NCI-H82 (cell line): ENCODE measurements at regions not wholly inside any gene's neighbourhood (a gene's known extent, or its start where the extent isn't known, plus 50 kb on each side); places are given as distances from the start of the nearest gene placed in this dataset.

Experiments
- DNase-seq: peaks from one replicate; lab custom pipeline; 2025; lab: John Stamatoyannopoulos, UW

DNA sequence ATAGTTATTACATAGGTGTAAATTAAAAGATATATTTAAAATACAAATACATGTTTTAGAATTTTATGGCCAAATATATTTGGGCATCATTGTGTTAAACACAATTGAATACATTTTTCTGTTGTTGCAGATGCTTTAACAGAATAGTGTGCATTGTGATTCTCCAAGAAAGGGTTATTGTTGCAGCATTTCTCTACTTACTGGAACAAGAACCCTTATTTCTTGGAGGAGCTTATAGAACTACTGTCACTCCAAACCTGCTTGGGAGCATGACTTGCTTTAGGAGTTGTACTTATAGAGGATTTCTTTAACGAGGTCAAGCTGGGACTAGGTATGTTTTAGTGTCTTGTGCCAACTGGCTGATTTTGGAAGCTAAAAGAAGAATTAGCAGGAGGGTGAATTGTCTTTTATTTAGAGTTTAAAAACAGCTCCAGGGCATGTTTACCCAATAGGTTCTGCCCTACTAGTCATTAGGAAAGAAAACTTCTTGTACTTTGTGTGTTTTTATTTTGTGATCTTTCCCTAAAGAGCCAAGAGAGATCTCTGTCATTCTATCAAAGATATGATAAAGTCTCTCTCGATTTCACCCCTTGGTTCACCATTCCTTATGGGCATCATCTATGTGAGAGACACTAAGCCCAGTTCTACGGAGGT lies 279.8 kb upstream of the SALL1 start:
- no peak for DNase-seq

DNA sequence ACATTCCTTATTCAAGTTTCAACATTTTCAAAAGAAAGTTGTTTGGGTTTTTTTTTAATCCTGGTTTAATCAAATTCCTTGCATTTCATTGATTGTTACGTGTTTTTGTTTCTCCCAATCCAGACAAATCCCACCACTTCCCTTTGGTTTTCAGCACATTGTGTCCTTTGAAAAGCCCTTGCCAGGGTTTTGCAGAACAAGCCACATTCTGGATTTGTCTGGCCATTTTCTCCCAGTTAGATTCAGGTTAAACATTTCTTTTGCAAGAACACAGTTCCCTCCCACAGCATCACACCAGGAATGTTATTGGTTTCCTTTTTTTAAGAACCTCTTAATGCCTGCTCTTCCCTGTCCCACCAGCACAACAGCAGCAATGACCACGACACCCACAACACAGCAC lies 278.0 kb upstream of the SALL1 start:
- no peak for DNase-seq

DNA sequence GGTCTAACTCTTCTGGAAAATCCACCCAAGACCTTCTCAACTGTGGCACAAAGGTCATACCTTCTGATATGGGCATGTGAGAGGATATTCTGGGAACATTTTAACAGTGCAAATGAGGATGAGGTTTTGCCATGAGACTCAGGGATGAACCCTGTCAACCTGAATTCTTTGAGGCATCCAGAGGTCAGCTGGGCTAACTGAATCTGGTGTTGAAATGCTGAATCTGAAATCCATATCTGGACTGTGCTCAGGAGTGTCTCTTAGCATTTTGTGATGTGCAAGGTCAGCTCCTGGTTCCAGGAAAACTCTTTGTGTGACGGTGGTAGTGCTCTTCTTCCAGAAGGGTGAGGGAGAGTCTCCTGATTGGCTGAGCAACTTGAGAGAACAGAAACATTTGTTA lies 276.0 kb upstream of the SALL1 start:
- DNase-seq, result no peak

DNA sequence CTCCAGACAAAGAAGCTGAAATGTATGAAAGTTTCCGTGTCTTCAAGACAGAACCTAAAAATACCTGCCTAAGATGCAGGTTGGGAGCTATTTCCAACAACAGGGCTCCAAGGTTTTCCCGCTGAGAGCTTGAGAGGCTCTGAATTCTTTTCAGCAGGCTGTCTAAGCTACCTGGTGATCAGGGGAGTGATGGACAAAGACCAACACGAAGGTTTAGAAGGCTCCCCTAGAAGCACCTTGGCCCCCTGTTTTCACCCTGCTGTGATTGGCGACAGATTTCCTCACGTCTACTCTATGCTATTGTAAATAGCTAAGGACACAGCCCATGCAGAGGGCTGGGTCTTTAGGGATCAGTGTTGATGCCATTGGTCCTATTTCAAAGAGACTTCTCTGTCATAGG lies 275.2 kb upstream of the SALL1 start:
- DNase-seq, result no peak

DNA sequence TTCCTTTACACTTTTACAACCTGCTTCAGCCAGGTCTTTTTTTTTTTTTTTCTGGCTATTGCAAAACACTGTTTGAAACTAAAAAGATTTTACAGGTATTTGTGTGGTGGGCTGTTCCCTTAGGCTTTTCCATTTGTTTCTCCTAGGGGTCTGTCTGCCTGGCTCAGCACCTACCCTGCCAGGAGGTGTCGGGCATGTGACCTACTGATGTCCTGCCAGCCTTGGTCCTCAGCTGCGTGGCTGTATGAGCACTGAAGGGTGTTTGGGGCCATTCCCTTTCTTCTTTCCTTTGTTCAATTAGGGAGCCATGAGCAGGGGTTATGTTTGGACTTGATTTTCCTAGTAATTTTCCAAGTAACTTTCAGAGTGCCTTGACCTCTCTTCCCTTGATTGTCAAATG lies 269.2 kb upstream of the SALL1 start:
- no peak for DNase-seq

DNA sequence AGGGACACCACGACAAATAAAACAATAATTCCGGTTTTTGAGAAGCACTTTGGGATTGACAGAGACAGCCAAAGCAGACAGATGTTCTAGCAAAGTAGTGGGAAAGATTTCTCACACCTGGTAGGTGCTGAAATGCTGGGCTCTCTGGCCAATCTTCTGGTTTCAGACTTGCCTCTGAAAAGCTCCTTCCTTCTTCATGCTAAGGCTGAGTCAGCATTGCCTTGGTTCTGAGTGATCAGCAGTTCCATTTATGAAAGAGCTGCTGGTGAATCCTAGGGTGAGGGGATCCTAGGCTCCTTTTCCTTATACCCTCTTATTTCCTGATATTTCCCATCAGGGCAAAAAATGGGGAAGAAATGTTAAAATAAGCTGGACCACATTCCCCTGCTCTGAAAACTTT lies 268.7 kb upstream of the SALL1 start:
- no peak for DNase-seq

DNA sequence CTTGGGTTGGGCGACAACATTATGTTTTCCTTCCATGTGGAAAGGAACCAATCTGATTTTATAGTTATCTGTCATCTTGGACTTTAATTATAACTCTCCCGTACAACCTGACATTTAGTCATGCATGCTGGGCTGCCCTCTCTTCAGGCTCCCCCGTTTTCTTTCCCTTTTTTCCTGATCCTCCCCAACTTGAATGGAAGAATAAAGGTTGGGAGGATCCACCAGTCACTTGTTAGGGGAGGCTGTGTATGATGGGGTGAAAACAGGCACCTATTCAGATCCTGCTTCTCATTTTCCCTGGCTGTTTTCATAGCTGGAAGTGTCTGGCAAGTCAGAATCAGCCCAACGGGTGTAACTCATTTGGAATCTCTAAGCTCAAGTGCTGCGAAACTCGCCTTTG lies 267.2 kb upstream of the SALL1 start:
- DNase-seq, result no peak

DNA sequence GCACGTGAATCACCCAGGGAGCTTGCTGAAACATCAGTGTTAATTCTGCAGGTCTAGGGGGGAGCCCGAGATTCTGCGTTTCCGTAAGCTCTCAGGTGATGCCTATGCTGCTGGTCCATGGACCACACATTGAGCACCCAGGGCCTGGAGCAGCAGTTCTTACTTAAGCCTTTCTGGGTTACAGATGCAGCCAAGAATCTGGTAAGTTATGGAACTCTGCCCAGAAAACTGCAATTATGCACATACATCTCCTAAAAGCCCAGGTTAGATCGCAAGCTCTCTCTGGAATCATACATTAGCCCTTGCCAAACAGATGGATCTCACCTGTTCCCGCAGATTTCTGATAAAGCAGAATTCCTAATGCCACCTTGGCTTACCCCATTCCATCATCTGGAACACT lies 265.9 kb upstream of the SALL1 start:
- no peak for DNase-seq

DNA sequence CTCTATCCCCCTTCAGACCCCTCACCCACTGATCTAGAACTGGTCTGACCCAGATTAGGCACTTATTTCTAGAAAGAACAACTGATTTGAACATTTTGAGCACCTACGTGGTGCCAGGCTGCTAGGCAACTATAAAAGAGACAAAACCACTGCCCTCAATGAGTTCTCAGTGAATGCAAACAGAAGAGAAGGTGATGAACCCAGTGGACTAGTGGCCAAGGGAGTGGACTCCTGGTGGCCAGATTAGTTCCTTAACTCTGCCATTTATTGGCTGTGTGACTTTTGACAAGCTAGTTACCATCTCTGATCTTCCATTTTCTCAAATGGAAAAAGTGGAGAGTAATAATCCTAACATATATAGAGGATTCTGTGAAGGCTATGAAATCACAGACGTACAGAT lies 259.1 kb upstream of the SALL1 start:
- no peak for DNase-seq

DNA sequence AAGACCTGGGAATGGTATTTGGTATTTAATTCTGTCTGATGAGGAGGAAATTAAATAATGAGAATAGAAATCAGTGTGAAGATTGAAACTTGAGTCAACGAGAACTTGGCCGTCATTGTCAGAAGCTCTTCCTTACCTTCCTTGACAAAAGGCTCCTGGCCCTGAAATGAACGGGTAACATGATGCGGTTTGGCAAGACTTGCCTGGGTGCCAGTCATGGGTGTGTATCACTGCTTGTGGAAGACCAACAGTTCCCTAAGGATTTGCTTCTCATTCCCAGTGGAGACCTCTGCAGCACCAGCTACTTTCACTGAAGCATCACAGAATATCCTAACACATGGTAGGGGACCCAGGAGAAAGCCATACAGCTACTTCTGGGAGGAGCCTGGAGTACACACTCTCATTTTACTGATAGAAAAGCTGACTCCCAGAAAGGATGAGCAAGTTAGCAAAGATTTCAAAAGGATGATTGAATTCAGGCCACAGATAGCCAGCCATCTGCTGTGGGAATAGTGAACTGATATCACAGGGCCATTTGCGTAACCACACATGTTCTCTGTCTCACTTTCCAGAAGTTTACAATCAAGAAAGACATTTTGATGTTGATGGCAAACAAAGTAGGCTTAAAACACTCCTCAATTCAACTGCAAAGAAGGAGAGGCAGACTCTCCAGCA lies 258.1 kb upstream of the SALL1 start:
- DNase-seq, result peak; percentile 77

DNA sequence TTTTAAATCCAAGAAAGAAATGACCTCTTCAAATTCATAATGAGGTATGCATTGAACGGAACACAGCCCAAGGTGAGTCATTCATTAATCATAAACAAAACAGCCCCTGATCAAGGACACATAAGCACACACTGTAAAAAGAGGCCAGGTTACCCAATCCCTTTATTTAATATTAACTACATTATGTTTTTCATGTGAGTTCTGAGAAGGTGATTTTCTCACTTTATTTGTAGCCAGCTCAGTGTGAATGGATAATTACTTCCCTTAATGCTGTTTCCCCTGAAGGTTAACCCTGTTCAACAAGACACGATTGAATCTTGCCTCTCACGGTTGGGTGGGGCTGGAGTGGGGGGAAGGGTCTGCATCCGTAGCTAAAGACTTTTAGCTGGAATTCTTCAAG lies 257.3 kb upstream of the SALL1 start:
- DNase-seq, result peak; percentile 31

DNA sequence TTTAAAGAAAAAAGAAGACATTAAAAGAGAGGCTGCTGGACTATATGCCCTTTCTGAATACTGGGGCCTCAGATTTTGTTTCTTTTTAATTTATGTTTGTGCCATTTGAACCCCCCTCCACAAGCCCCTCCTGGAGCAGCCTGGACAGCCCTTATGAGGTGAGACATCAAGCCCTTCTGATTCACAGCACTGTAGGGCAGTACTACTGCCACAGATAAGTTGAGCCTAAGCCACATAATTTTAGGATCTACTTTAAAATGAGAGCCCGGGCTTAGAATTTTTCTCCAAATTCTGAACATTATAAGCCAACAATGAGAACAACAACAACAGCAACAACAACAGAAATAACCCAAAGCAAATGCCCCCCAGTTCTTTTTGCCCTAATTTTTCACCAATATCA lies 256.9 kb upstream of the SALL1 start:
- DNase-seq, result no peak

DNA sequence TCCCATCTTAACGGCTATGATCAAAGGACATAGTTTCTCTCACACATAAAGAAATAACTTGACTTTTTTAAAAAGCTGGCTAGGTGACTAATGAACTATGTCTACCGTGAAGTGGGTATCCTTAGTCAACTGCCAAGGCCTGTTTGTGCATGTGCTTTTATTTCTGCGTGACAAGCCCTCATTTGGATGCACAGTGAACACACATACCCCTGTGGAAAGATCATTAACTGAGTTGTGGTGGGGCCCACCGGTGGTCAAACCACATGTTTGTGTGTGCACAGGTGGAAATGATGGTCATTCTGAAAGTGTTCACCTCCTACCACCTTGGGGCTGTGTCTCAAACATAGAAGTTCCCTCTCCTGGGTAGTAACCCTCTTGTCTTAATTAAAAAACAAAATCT lies 256.1 kb upstream of the SALL1 start:
- no peak for DNase-seq

DNA sequence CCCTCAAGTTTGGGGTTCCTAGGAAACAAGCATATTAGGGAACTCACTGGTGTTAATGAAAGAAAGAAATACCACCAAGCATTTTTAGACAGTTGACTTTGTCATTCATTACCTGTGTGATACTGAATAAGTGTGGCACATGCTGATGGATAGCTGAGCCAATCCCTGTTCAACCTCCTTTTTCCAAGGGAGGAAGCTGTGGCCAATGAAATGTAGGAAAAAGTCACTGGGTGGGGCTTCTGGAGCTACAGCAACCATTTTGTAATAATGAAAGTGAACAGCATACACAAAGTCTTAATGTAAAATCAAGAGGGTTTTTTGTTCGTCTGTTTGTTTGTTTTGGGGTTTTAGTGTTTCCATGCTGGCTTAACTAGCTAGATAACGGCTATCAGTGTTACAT lies 254.3 kb upstream of the SALL1 start:
- no peak for DNase-seq

DNA sequence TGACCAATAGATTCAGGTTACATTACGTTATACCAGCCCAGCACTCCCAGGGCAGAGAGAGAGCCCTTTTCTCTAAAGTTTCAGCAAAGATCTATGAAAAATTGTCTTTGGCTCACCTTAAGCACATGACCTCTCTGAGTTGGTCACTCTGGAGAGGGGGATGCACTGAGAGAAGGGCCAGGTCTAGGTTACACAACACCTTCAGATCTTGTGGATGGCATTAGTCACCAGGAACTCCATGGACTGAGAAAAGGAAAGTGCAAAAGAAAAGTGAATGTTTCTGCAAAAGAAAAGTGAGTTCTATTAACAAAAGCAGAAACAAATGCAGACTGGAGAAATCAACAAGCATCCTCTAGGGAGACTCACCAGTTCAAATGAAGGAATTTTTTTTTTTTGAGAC lies 253.3 kb upstream of the SALL1 start:
- no peak for DNase-seq

DNA sequence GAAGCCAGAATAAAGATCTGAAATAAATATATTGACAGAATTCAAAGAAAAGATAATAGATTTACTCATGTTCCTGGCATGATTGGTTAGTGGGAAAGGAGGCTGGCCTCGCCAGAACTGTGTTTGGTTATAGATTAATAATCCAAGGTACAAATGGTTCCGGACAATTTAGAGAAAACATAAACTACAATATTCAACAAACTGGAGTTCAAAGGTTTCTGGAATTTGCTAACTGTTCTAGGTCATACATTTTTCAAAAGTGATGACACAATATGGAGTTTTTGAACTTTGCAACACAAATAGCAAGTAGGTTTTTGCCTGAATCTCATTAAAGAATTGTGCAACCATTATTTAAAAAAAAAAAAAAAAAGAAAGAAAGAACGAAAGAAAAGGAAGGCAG lies 251.7 kb upstream of the SALL1 start:
- DNase-seq, result no peak

DNA sequence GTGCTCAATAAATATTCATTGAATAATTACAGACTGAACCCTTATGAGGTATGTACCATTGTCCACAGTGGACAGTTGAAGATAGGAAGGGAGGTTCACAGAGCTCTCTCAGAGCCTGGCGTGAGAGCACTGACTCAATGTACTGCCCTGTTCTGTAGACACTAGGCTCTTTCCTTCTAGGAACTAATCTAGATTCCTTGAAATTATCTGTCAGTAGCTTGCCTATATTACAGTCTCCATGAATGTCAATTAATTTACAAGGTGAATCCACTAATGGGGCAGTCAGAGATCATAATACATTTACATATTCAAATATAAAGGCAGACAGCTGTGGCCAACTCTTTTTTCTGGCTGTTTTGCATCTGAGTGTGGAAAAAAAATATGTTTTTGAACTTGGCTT lies 251.2 kb upstream of the SALL1 start:
- no peak for DNase-seq

DNA sequence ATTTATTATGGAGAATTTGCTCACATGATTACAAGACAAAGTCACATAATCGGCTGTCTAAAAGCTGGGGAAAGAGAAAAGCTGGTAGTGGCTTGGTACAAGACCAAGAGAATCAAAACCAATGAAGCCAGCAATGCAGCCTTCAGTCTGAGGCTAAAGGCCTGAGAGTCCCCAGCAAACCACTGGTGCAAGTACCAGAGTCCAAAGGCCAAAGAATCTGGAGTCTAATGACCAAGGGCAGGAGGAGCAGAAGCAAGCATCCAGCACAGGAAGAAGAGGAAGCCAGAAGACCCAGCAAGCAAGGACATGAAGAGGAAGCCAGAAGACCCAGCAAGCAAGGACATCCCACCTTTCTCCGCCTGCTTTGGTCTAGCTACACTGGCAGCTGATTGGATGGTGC lies 250.6 kb upstream of the SALL1 start:
- no peak for DNase-seq

DNA sequence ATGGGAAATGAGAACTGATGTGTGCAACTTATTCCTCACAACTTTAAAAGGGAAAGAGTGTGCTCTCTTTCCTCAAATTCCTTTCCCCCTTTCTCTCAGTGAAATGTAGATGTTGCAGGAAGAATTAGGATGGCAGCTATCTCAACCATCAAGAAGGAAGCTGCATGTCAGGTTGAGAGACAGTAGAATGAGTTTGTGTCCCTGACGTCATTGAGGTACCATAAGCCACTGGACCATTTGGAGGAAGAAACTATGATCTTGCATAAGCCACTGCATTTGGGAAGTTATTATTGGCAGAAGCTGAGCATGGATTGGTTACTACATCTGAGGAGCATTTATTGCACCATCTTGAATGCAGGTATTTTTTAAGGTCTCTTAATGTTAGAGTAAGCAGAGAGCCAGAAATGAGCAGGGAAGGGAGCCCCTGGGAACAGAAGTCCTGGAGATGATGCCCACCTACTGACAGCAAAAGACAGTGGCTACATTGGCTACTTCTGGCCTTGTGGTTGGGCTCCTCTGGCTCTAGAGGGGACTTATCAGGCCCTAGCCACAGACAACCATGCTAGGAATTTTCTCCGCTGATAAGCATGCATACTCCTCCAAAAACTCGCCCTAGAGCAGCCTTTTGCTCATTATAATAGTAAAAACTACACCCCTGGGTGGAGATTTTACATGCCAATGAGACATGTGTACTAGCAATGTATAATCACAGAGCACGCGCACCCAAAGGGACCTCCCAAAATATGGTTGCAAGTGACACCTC lies 249.0 kb upstream of the SALL1 start:
- DNase-seq, result no peak

DNA sequence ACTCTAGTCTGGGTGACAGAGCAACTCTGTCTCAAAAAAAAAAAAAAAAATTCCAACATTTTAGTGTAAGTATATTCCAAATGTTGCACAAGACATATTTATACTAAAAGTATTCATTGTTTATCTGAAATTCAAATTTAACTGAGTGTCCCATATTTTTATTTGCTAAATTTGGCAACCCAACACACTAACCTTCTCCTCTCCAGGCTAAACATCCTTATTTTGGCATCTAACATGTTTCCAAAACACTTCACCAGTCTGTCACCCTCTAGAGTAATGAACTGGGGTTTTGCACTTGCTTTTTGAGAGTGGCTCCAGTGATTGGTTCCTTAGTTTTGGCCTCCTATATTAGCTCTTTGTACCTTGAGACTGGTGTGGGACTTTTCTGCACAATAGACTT lies 243.4 kb upstream of the SALL1 start:
- no peak for DNase-seq

DNA sequence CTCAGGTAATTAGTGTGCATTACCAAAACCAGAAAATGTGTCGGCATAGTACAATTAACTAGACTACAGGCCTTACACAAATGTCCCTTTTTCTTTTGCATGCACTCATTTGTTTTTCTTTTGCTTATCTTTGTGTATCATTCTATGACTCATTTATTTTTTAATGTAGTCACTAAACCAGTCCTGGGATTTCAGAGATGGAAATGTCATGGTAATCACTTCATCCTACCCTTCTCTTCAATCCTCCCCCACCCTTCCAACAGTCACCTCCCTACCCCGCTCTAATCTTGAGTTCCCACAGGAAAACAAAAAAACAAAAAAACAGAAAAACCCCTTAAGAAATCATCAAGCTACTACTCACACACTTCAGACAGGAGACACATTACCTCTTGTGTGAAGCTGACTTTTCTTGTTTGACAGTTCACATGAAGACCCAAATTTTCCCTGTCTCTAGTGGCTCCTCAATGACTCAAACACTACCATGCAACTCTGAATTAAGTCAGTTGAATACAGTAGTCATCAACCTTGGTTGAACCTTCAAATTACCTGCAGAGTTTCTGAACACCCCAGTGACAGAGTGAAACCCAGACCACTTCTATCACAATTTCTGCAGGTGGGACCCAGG lies 242.4 kb upstream of the SALL1 start:
- no peak for DNase-seq

DNA sequence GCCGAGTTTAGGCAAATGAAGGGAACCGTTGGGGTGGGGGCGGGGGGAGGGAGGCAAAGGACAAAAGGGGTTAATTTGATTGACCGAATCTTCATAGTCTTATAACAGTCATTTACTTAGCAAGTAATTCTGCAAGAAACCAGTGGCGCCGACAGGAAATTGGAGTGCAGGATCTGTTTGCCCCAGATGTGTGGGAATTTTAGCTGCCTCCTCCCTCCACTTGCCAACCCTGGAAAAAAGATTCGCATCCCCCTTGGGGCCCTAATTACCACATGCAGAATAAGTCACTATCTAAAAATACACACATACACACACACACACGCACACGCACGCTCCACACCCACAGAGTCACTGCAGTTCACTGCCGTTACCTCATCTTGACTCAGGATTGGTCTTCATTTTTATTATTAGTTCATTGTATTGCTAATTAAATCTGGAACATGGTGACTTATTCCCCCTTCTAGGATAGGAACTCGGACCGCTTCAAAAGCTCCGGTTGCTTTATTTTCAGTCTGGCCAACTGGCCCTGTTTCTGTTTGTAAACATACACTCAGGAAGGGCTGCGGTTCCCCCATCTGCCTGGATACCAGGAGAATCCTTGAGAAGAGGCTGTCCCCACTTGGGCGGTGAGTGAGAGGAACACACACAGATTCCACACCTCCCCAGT lies 241.6 kb upstream of the SALL1 start:
- DNase-seq, result no peak
